ENCODE measurements at regions not wholly inside any gene's neighbourhood (a gene's known extent, or its start where the extent isn't known, plus 50 kb on each side); places are given as distances from the start of the nearest gene placed in this dataset.

DNA sequence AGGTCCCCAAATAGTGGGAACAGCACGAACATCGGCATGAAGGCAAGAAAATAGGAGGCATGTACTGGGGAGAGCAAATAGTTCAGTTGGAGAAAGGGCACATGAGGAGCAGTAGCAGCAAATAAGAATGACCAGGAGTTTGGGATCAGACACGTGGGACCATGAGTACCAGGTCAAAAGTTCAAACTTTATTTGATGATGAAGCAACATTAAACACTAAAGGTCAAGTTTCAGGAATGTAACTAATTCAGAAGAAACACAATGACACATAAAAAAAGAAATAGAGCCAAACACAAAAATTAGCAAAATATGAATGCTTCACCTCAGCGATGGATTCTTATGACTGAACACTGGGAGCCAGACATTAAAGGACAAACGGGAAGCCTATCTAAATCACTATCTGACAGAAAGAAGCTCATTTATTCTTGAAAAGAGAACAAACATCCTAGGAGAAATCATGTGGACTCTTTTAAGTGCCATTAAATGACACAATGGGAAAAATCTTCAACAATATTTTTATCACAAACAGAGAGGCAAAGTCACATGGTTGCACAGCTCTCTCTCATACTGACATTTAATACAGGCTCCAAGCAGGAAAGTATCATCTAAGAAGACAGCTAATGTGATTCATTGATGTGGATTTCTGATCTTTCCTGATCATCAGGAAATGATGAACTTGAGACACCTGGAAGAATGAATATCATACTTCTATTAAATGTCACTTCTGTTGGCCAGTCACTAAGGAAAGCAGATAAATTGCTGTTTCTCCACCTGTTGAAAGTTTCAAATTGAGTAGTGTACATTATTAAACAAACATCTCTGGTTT is 216.9 kb upstream of the THBS1 start (continued):
- TF ChIP-seq, protein P1, sequence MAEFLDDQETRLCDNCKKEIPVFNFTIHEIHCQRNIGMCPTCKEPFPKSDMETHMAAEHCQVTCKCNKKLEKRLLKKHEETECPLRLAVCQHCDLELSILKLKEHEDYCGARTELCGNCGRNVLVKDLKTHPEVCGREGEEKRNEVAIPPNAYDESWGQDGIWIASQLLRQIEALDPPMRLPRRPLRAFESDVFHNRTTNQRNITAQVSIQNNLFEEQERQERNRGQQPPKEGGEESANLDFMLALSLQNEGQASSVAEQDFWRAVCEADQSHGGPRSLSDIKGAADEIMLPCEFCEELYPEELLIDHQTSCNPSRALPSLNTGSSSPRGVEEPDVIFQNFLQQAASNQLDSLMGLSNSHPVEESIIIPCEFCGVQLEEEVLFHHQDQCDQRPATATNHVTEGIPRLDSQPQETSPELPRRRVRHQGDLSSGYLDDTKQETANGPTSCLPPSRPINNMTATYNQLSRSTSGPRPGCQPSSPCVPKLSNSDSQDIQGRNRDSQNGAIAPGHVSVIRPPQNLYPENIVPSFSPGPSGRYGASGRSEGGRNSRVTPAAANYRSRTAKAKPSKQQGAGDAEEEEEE (CRISPR knock-in tag; IDR thresholded peaks at IDR 0.05; ENCODE audit: borderline replicate concordance), result no peak
- TF ChIP-seq TEAD3 (CRISPR knock-in tag; optimal IDR thresholded peaks at IDR 0.05; ENCODE audit: borderline replicate concordance) (peak; percentile 75), JUNB (CRISPR knock-in tag; IDR thresholded peaks at IDR 0.05; ENCODE audit: borderline replicate concordance) (peak; percentile 63; the same call in 1 of the 2 replicates), SKI (IDR thresholded peaks at IDR 0.05; ENCODE audit: partially characterized antibody) (peak; percentile 79), PITX1 (CRISPR knock-in tag; IDR thresholded peaks at IDR 0.05) (0 out of 2 replicates have a peak, but pooled peaks have one; percentile 19), ZNF629 (CRISPR knock-in tag; conservative IDR thresholded peaks at IDR 0.05) (no peak), FOXA1 (IDR thresholded peaks at IDR 0.05) (0 out of 2 replicates have a peak, but pooled peaks have one; percentile 19), FOXA1 (CRISPR knock-in tag; IDR thresholded peaks at IDR 0.05) (peak; percentile 58), HNF4A (CRISPR knock-in tag; IDR thresholded peaks at IDR 0.05) (peak; percentile 88), PHF21A (CRISPR knock-in tag; IDR thresholded peaks at IDR 0.05) (0 out of 2 replicates have a peak, but pooled peaks have one; percentile 17), MED1 (CRISPR knock-in tag; IDR thresholded peaks at IDR 0.05) (peak; percentile 76), ESRRA (CRISPR knock-in tag; IDR thresholded peaks at IDR 0.05; ENCODE audit: low read depth) (peak; percentile 62; the same call in 1 of the 2 replicates), ZMYM4 (CRISPR knock-in tag; IDR thresholded peaks at IDR 0.05) (peak; percentile 87), MAFK (conservative IDR thresholded peaks at IDR 0.05 in 1 of 2, IDR thresholded peaks at IDR 0.05 in 1 of 2; ENCODE audit: low read length in 2 of 2) (0 out of 4 replicates have a peak, but pooled peaks of 1 of the 2 experiments have one; percentile 17), KLF9 (CRISPR knock-in tag; IDR thresholded peaks at IDR 0.05; ENCODE audit: low read depth) (no peak), RARA (CRISPR knock-in tag; IDR thresholded peaks at IDR 0.05) (peak; percentile 99), ZSCAN21 (CRISPR knock-in tag; IDR thresholded peaks at IDR 0.05; ENCODE audit: borderline replicate concordance) (no peak), RFXAP (CRISPR knock-in tag; IDR thresholded peaks at IDR 0.05; ENCODE audit: borderline replicate concordance) (no peak), LCORL (IDR thresholded peaks at IDR 0.05) (no peak), LCORL (CRISPR knock-in tag; IDR thresholded peaks at IDR 0.05) (peak; percentile 54; the same call in 1 of the 2 replicates), TARDBP (CRISPR knock-in tag; IDR thresholded peaks at IDR 0.05) (0 out of 2 replicates have a peak, but pooled peaks have one; percentile 41), SOX13 (IDR thresholded peaks at IDR 0.05) (no peak), SOX13 (CRISPR knock-in tag; conservative IDR thresholded peaks at IDR 0.05 in 1 of 2, IDR thresholded peaks at IDR 0.05 in 1 of 2) (peak in 1 of 2 experiments; percentile 81; a peak in 2 of 4 replicates), CREM (IDR thresholded peaks at IDR 0.05) (peak; percentile 63), CREM (CRISPR knock-in tag; IDR thresholded peaks at IDR 0.05) (no peak), THAP11 (CRISPR knock-in tag; IDR thresholded peaks at IDR 0.05) (0 out of 2 replicates have a peak, but pooled peaks have one; percentile 21)
- TF ChIP-seq, protein P2, sequence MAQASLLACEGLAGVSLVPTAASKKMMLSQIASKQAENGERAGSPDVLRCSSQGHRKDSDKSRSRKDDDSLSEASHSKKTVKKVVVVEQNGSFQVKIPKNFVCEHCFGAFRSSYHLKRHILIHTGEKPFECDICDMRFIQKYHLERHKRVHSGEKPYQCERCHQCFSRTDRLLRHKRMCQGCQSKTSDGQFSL (CRISPR knock-in tag; IDR thresholded peaks at IDR 0.05), result no peak
- TF ChIP-seq, protein P3, sequence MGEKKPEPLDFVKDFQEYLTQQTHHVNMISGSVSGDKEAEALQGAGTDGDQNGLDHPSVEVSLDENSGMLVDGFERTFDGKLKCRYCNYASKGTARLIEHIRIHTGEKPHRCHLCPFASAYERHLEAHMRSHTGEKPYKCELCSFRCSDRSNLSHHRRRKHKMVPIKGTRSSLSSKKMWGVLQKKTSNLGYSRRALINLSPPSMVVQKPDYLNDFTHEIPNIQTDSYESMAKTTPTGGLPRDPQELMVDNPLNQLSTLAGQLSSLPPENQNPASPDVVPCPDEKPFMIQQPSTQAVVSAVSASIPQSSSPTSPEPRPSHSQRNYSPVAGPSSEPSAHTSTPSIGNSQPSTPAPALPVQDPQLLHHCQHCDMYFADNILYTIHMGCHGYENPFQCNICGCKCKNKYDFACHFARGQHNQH (CRISPR knock-in tag; IDR thresholded peaks at IDR 0.05), result 0 out of 2 replicates have a peak, but pooled peaks have one; percentile 23
- TF ChIP-seq, protein P4, sequence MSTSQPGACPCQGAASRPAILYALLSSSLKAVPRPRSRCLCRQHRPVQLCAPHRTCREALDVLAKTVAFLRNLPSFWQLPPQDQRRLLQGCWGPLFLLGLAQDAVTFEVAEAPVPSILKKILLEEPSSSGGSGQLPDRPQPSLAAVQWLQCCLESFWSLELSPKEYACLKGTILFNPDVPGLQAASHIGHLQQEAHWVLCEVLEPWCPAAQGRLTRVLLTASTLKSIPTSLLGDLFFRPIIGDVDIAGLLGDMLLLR (CRISPR knock-in tag; IDR thresholded peaks at IDR 0.05), result no peak
